IMR-90 (cell line): ENCODE measurements at regions not wholly inside any gene's neighbourhood (a gene's known extent, or its start where the extent isn't known, plus 50 kb on each side); places are given as distances from the start of the nearest gene placed in this dataset.

ENCODE experiments used
- ATAC-seq: fragments of 200-7000 bp; cut with Tn5 transposase; 2 replicates; pipeline ENCODE4 v1.9.1; 2020; ENCODE audit warnings: low read depth, mild to moderate bottlenecking, moderate library complexity
- BruUV-seq: library from RNA; stranded (reverse); fragments of 400-500 nt; replicated peaks from 2 replicates; lab custom pipeline; 2021; lab: Mats Ljungman, UMichigan
- CTCF ChIA-PET: fragments of 300-600 bp; formaldehyde crosslinking; extraction: SDS; loops from one replicate; lab custom pipeline; 2021; ENCODE audit warnings: antibody characterized with exemption; lab: Yijun Ruan, JAX
- POLR2A ChIA-PET: fragments of 300-600 bp; sonication (Branson Sonifier 250); formaldehyde crosslinking; loops from one replicate; lab custom pipeline; 2022; ENCODE audit warnings: antibody characterized with exemption; ENCODE audit not compliant: unreplicated experiment; lab: Charles Lee
- DNase-seq: peaks from one replicate; pipeline ENCODE4 v3.0.0; 2013
- H2AFZ ChIP-seq: replicated peaks from 2 replicates; pipeline ENCODE3; 2013; ENCODE audit warnings: low read length, mild to moderate bottlenecking; ENCODE audit not compliant: poor library complexity
- H2AK5ac ChIP-seq: 2 replicates; pipeline ENCODE4 v1.6.1; 2013; ENCODE audit warnings: low read depth, low read length, inconsistent platforms
- H2AK9ac ChIP-seq: replicated peaks from 2 replicates; pipeline ENCODE3; 2013; ENCODE audit warnings: mild to moderate bottlenecking, low read depth, low read length, moderate library complexity; ENCODE audit not compliant: poor library complexity
- H2BK120ac ChIP-seq: 2 replicates; pipeline ENCODE4 v1.6.1; 2013; ENCODE audit warnings: low read depth, low read length, inconsistent platforms
- H2BK15ac ChIP-seq: 3 replicates; pipeline ENCODE4 v1.6.1; 2013; ENCODE audit warnings: low read depth, low read length, inconsistent platforms
- H2BK20ac ChIP-seq: 2 replicates; pipeline ENCODE4 v1.6.1; 2013; ENCODE audit warnings: low read depth, mild to moderate bottlenecking, inconsistent platforms, low read length, moderate library complexity
- H2BK5ac ChIP-seq: 2 replicates; pipeline ENCODE4 v1.6.1; 2013; ENCODE audit warnings: mild to moderate bottlenecking, low read depth, low read length, inconsistent platforms; ENCODE audit not compliant: poor library complexity, severe bottlenecking
- H3K14ac ChIP-seq: replicated peaks from 2 replicates; pipeline ENCODE4 v1.6.1; 2013; ENCODE audit warnings: low read depth, low read length, inconsistent platforms
- H3K18ac ChIP-seq: 2 replicates; pipeline ENCODE4 v1.6.1; 2013; ENCODE audit warnings: low read depth, low read length, control low read depth
- H3K23ac ChIP-seq: 2 replicates; pipeline ENCODE4 v1.6.1; 2013; ENCODE audit warnings: low read depth, low read length, inconsistent platforms
- H3K27ac ChIP-seq: 2 replicates; pipeline ENCODE4 v1.5.1; 2013; ENCODE audit warnings: mild to moderate bottlenecking, control low read depth, low read length; ENCODE audit not compliant: insufficient read depth
- H3K27me3 ChIP-seq: 2 replicates; pipeline ENCODE4 v1.6.1; 2013; ENCODE audit warnings: low read length; ENCODE audit not compliant: control insufficient read depth, insufficient read depth
- H3K36me3 ChIP-seq: 2 replicates; pipeline ENCODE4 v1.6.1; 2013; ENCODE audit warnings: low read length, mixed read lengths; ENCODE audit not compliant: control insufficient read depth, insufficient read depth
- H3K4ac ChIP-seq: 2 replicates; pipeline ENCODE4 v1.6.1; 2013; ENCODE audit warnings: low read depth, low read length, inconsistent platforms
- H3K4me1 ChIP-seq: 2 replicates; pipeline ENCODE4 v1.6.1; 2013; ENCODE audit warnings: low read length, mixed read lengths; ENCODE audit not compliant: control insufficient read depth, insufficient read depth
- H3K4me2 ChIP-seq: 2 replicates; pipeline ENCODE4 v1.6.1; 2013; ENCODE audit warnings: low read depth, mild to moderate bottlenecking, control low read depth, low read length, moderate library complexity
- H3K4me3 ChIP-seq: 2 replicates; pipeline ENCODE4 v1.5.1; 2013; ENCODE audit warnings: low read depth, mild to moderate bottlenecking, control low read depth, low read length, moderate library complexity; ENCODE audit not compliant: insufficient read depth
- H3K56ac ChIP-seq: 2 replicates; pipeline ENCODE4 v1.6.1; 2013; ENCODE audit warnings: low read length, inconsistent platforms; ENCODE audit not compliant: insufficient read depth; ENCODE audit errors: extremely low read depth
- H3K79me1 ChIP-seq, 2 experiments: 2 replicates each; pipeline ENCODE4 v1.6.1; 2013; ENCODE audit warnings: low read length in 2 of 2, inconsistent platforms in 1 of 2, low read depth in 1 of 2
- H3K9ac ChIP-seq: 2 replicates; pipeline ENCODE4 v1.6.1; 2013; ENCODE audit warnings: low read depth, low read length, control low read depth
- H3K9me1 ChIP-seq: 2 replicates; pipeline ENCODE4 v1.6.1; 2013; ENCODE audit warnings: low read length, inconsistent platforms; ENCODE audit not compliant: insufficient read depth
- H3K9me3 ChIP-seq: 2 replicates; pipeline ENCODE4 v1.6.1; 2013; ENCODE audit warnings: low read length; ENCODE audit not compliant: control insufficient read depth, insufficient read depth
- H4K20me1 ChIP-seq: 2 replicates; pipeline ENCODE4 v1.6.1; 2013; ENCODE audit warnings: low read length, inconsistent platforms; ENCODE audit not compliant: insufficient read depth
- H4K5ac ChIP-seq: 2 replicates; pipeline ENCODE4 v1.6.1; 2013; ENCODE audit warnings: mild to moderate bottlenecking, low read depth, low read length, control low read depth
- H4K8ac ChIP-seq, 2 experiments: 2 replicates each; pipeline ENCODE4 v1.6.1; 2013; ENCODE audit warnings: low read depth in 2 of 2, low read length in 2 of 2, control low read depth in 1 of 2, inconsistent platforms in 1 of 2
- H4K91ac ChIP-seq: 2 replicates; pipeline ENCODE4 v1.6.1; 2013; ENCODE audit warnings: low read depth, low read length, inconsistent platforms; ENCODE audit not compliant: insufficient read depth
- RCOR1 ChIP-seq: IDR thresholded peaks from 2 replicates; pipeline ENCODE4 v1.6.1; 2012; ENCODE audit warnings: mild to moderate bottlenecking, low read length, improper control_type of control experiment; ENCODE audit not compliant: insufficient replicate concordance
- RFX5 ChIP-seq: IDR thresholded peaks from 2 replicates; pipeline ENCODE4 v1.8.0; 2012; ENCODE audit warnings: low read depth, mild to moderate bottlenecking, low read length, moderate library complexity
- dilution Hi-C: fragments of 300-500 bp; cut with HindIII; formaldehyde crosslinking; loops from one replicate; pipeline ENCODE4 v1.14.3; 2018; ENCODE audit warnings: low sequenced_read_pairs; ENCODE audit not compliant: unreplicated experiment
- in situ Hi-C: fragments of 300-500 bp; cut with MboI; formaldehyde crosslinking; loops from 3 replicates; pipeline ENCODE4 v1.14.3; 2019; ENCODE audit warnings: low sequenced_read_pairs, inconsistent platforms, mixed read lengths
- intact Hi-C: fragments of 100-400 bp; cut with micrococcal nuclease; formaldehyde crosslinking; loops from 2 replicates; pipeline ENCODE4 v1.10.0; 2022

GRCh38 chr13:68996668-68997025, 1111.0 kb upstream of the ATXN8OS start:
- H2AFZ ChIP-seq, result no peak overlapping the region
- no peak overlapping the region for H3K14ac ChIP-seq
- dilution Hi-C loops, result no loop called here
- no peak overlapping the region for H2BK120ac ChIP-seq
- H3K18ac ChIP-seq, result no peak overlapping the region
- no peak overlapping the region for H3K4me2 ChIP-seq
- H4K5ac ChIP-seq, result no peak overlapping the region
- no peak for TF ChIP-seq RCOR1
- TF ChIP-seq RFX5, result no peak
- POLR2A ChIA-PET, result no interaction called here
- H2AK9ac ChIP-seq, result no peak overlapping the region
- no peaks in the 10 kb centered on the region for H3K9me3 ChIP-seq
- H3K56ac ChIP-seq, result no peak overlapping the region
- H4K91ac ChIP-seq, result no peak overlapping the region
- H3K4ac ChIP-seq, result no peak overlapping the region
- no peaks in the 10 kb centered on the region for H3K4me1 ChIP-seq
- no peak overlapping the region for H3K4me3 ChIP-seq
- H3K79me1 ChIP-seq, result no peaks in the 10 kb centered on the region
- intact Hi-C loops, result no loop called here
- H2AK5ac ChIP-seq, result no peak overlapping the region
- H2BK20ac ChIP-seq, result no peak overlapping the region
- H3K9ac ChIP-seq, result no peak overlapping the region
- no peaks in the 10 kb centered on the region for H4K20me1 ChIP-seq
- H3K36me3 ChIP-seq, result no peaks in the 10 kb centered on the region
- ATAC-seq (no peak), DNase-seq (no peak)
- H3K27me3 ChIP-seq, result no peaks in the 10 kb centered on the region
- H3K27ac ChIP-seq, result no peak overlapping the region
- no peak overlapping the region for H2BK5ac ChIP-seq
- no peaks in the 10 kb centered on the region for H3K9me1 ChIP-seq
- no peak overlapping the region for H4K8ac ChIP-seq
- no TSS peak for BruUV-seq
- H3K23ac ChIP-seq, result no peak overlapping the region
- in situ Hi-C loops, result no loop called here
- CTCF ChIA-PET, result no interaction called here
- H2BK15ac ChIP-seq, result no peak overlapping the region
